GM12878 (cell line): ENCODE measurements at regions not wholly inside any gene's neighbourhood (a gene's known extent, or its start where the extent isn't known, plus 50 kb on each side); places are given as distances from the start of the nearest gene placed in this dataset.
"Not testable (repeated sequence)": the region's sequence is repeated elsewhere in the genome, so short reads cannot be mapped to it uniquely, and the experiment has no call there.

Experiments
- ASH2L ChIP-seq: fragments of 300-600, 200-600 bp; sonication (generic); IDR thresholded peaks from 2 replicates; pipeline ENCODE4 v1.6.1; 2017; ENCODE audit warnings: low read depth, mild to moderate bottlenecking, borderline replicate concordance
- CEBPB ChIP-seq, 2 experiments: fragments of 150-350 bp in 1 of 2; IDR thresholded peaks; 2 replicates each; pipeline ENCODE4 v1.6.1; 2012 to 2014; ENCODE audit warnings: low read depth in 2 of 2, low read length in 2 of 2, borderline replicate concordance in 1 of 2, inconsistent platforms in 1 of 2
- EZH2 ChIP-seq: IDR thresholded peaks from 2 replicates; pipeline ENCODE4 v1.6.1; 2012; ENCODE audit warnings: low read depth, mild to moderate bottlenecking, control low read depth, inconsistent platforms, low read length, borderline replicate concordance; ENCODE audit not compliant: control insufficient read depth
- GABPA ChIP-seq: IDR thresholded peaks from 2 replicates; pipeline ENCODE4 v1.6.1; 2014; ENCODE audit warnings: antibody characterized with exemption, low read depth, mild to moderate bottlenecking, inconsistent platforms
- POLR2A ChIP-seq: IDR thresholded peaks from 2 replicates; pipeline ENCODE4 v1.6.1; 2011; ENCODE audit warnings: low read depth, mild to moderate bottlenecking, low read length
- ZBED1 ChIP-seq: IDR thresholded peaks from 2 replicates; pipeline ENCODE4 v1.6.1; 2016; ENCODE audit warnings: borderline replicate concordance
- ZBTB4 ChIP-seq: fragments of 450-650 bp; formaldehyde crosslinking; IDR thresholded peaks from 2 replicates; pipeline ENCODE4 v1.4.0; 2022; ENCODE audit warnings: mild to moderate bottlenecking, moderate library complexity

GRCh38 chr7:121608183-121608582 lies 212.1 kb upstream of the FAM3C start:
- not testable (repeated sequence) for TF ChIP-seq ZBTB4 (CRISPR knock-in tag); CEBPB (IDR thresholded peaks at IDR 0.05; ENCODE audit: borderline replicate concordance in 1 of 2, low read depth in 2 of 2, low read length in 2 of 2); EZH2; ZBED1; POLR2A; ASH2L; GABPA
